GM12874 (cell line): ENCODE measurements at regions not wholly inside any gene's neighbourhood (a gene's known extent, or its start where the extent isn't known, plus 50 kb on each side); places are given as distances from the start of the nearest gene placed in this dataset.

Experiments
- TF ChIP-seq, protein P1 (sequence below): IDR thresholded peaks from 2 replicates; pipeline ENCODE4 v1.5.1; 2011; ENCODE audit warnings: low read depth, mild to moderate bottlenecking, control low read depth, low read length, moderate library complexity; ENCODE audit not compliant: insufficient read depth

DNA sequence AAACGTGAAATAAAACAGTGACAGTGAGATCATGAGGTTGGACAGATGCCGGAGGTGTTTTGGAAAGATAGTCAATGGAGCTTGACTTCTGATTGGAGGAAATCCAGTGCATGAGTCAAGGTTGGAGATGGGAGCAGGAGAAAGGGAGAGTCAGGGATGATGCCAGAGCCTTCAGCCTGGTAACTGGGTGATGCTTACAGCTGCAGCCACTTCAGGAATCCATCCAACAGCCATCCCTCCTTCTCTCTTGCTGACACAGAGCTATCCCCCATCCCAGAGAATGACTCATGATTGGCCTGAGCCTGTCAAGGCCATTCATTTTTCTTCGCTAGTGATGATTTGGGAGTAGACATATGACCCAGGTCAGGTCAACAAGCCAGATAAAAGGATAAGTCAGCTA, 112.8 kb downstream of the SAMD5 start:
- TF ChIP-seq, protein P1, sequence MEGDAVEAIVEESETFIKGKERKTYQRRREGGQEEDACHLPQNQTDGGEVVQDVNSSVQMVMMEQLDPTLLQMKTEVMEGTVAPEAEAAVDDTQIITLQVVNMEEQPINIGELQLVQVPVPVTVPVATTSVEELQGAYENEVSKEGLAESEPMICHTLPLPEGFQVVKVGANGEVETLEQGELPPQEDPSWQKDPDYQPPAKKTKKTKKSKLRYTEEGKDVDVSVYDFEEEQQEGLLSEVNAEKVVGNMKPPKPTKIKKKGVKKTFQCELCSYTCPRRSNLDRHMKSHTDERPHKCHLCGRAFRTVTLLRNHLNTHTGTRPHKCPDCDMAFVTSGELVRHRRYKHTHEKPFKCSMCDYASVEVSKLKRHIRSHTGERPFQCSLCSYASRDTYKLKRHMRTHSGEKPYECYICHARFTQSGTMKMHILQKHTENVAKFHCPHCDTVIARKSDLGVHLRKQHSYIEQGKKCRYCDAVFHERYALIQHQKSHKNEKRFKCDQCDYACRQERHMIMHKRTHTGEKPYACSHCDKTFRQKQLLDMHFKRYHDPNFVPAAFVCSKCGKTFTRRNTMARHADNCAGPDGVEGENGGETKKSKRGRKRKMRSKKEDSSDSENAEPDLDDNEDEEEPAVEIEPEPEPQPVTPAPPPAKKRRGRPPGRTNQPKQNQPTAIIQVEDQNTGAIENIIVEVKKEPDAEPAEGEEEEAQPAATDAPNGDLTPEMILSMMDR, result no peak

DNA sequence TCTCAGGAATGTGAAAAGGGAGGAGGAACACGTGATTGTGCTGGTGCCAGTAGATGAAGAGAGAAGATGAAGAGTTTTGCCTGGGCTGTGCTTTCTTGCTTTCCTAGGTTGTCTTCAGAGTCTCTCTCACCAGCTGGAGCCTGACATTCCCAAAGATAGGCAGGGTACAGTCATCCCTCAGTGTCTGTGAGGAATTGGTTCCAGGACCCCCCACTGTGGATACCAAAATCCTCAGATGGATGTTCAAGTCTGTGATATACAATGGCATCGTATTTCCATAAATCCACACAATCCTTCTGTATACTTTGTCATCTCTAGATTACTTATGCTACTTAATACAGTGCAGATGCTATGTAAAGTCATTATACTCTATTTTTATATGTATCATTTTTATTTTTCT, 113.5 kb downstream of the SAMD5 start:
- TF ChIP-seq, protein P1, result no peak

DNA sequence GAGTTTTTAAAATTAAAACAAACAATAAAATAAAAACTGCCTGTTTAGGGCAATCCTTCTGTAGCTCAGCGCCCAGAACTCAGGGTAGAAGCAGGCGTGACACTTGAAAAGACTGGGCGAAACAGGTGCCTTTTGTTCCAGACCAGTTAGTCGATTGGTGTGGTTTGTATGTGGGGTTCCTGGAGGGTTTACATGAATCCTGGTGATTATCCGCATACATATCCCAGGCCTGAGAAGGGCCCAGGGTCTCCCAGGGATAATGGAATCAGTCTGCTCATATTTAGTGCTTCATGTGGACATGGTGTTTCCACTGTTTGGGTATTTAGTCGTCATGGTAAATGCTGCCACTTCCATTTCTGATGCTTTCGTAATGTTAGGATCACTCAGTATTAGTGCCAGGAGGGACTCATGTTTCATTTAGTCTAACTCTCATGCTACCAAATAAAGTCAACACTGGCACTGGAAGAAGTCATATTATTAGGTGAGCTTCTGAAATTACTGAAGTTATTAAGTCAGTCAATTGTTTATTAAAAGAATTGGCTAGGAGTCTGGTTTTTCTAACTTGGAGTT, 116.5 kb downstream of the SAMD5 start:
- TF ChIP-seq, protein P1, result no peak

DNA sequence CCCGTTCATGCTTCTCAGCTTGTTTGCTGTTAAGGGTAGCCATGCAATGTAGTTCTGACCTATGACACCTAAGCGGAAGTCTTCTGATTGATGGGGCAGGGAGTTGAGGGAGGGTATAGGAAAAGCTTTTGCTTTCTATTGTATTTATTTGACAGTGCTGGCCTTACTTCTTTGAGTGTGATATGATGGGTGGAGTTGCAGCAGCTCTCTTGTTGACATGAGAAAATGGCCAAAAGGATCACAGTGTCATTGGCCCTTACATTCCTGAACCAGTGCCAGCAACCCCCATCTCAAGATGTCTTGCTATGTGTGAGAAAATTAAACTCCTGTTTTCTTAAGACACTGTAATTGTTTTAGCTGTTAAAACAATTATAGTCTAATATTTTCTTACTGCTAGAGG, 117.5 kb downstream of the SAMD5 start:
- TF ChIP-seq, protein P1, result no peak

DNA sequence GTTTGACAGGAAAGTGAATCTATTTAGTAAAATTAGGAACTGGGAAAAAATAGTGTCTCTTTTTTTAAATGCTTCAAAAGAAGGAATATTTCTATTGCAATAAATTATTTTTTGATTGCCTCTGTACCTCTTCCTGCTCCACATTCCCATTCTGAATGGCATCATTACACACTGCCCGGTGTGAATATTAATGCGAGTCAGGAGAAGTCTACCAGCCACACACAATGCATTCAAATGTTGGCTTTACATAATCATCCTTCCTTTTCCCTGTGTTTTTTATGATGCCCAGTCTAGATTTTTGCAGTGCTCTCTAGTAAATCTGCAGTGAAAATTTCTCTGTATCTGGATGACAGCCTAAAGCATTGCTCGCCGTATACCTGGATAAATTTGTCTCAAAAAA, 118.9 kb downstream of the SAMD5 start:
- TF ChIP-seq, protein P1, result no peak

DNA sequence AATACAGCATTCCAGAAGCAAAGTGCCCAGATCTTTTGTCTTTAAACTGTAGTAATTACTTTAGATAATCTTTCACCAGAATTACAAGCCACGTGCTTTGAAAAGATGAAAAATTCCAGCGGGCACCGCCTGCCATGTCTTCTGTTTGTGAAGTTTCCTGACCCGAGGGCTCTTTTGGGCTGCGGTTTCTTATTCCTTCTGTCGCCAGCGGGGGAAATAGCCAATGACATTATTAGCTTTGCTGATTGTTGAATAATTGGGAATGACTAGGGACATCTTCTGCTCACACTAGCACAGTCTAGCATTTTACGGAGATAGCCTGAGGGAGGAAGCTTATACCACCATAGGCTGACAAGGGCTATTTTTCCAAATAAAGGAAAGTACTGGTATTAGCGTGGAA, 124.7 kb downstream of the SAMD5 start:
- TF ChIP-seq, protein P1, result no peak

DNA sequence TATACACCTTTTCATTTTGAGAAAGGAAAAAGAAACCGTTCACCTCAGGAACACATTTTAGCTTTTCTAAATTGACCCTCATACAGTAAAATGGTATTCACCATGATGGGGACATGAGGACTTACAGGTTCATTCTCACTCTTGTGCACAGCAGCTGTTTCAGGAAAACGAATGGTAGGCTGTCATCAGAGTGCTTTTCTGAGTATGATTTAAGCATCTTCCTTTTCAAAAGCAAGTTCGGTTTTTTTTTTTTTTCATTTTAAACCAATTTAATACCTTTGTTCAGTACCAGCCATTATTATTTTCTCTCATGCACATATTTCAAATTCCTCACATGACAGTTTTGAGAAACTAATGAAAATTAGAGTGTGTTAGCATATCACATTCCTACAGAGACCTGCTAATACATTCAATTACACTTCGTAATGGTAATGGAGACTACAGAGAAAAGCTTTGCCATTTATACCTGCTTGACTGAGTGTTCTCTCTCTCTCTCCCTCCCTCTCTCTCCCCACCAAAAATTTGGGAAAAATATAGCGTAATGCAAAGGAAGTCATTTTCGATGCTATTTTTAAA, 129.2 kb downstream of the SAMD5 start:
- TF ChIP-seq, protein P1, result no peak

DNA sequence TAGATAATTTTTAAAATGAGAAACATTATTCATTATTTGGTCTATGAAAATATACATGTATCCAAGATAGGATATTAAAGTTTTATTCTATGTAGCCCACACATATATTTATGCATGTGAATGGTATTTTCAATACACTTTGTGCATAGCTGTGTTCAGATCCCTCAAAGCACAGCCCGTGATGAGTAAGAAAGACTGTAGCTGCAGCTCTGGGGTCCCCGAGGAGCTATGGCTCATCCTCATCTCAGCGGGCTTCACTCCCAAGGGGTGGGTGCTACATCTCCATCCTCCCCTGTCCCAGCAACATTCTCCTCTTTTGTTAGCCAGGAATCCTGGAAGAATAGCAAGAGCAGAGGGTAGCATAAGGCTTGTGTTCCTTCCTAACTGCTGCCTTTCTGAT, 130.8 kb downstream of the SAMD5 start:
- TF ChIP-seq, protein P1, result no peak
